ENCODE measurements at regions not wholly inside any gene's neighbourhood (a gene's known extent, or its start where the extent isn't known, plus 50 kb on each side); places are given as distances from the start of the nearest gene placed in this dataset.

GRCh38 chr11:92504534-92504933 is 279.9 kb downstream of the FAT3 start:
- TF ChIP-seq CTCF (IDR thresholded peaks at IDR 0.05; ENCODE audit: poor library complexity, severe bottlenecking) (no peak), MXI1 (conservative IDR thresholded peaks at IDR 0.05; ENCODE audit: poor library complexity, severe bottlenecking) (no peak), POLR2AphosphoS5 (IDR thresholded peaks at IDR 0.05) (no peak), RAD21 (conservative IDR thresholded peaks at IDR 0.05) (no peak)

Measured in neural cell (in vitro differentiated cells).